Colonic mucosa (tissue), 4 donors: ENCODE measurements at regions not wholly inside any gene's neighbourhood (a gene's known extent, or its start where the extent isn't known, plus 50 kb on each side); places are given as distances from the start of the nearest gene placed in this dataset.
"Not testable (repeated sequence)": the region's sequence is repeated elsewhere in the genome, so short reads cannot be mapped to it uniquely, and the experiment has no call there.

ENCODE experiments used
- DNase-seq: peaks from one replicate; pipeline ENCODE4 v3.0.0-alpha.2; 2020
- H3K27ac ChIP-seq: fragments of 200-600 bp; one replicate; pipeline ENCODE4 v1.8.0; 2021
- H3K27me3 ChIP-seq: fragments of 200-600 bp; one replicate; pipeline ENCODE4 v1.8.0; 2021
- H3K36me3 ChIP-seq: fragments of 200-600 bp; one replicate; pipeline ENCODE4 v1.8.0; 2021
- H3K4me1 ChIP-seq: fragments of 200-600 bp; one replicate; pipeline ENCODE4 v1.8.0; 2021; ENCODE audit warnings: mild to moderate bottlenecking
- H3K4me3 ChIP-seq: fragments of 200-600 bp; one replicate; pipeline ENCODE4 v1.8.0; 2021
- H3K9ac ChIP-seq, 2 donors: one replicate each; pipeline ENCODE4 v1.7.0; 2013; ENCODE audit warnings: control low read depth in 2 of 2, low read depth in 2 of 2, low read length in 2 of 2
- H3K9me3 ChIP-seq: fragments of 200-600 bp; one replicate; pipeline ENCODE4 v1.8.0; 2021
- CTCF ChIP-seq: fragments of 200-600 bp; IDR thresholded peaks from one replicate; pipeline ENCODE4 v1.8.0; 2022; ENCODE audit warnings: antibody characterized with exemption, mild to moderate bottlenecking
- intact Hi-C: fragments of 100-400 bp; cut with DNase I; formaldehyde crosslinking; loops from one replicate; pipeline ENCODE4 v1.14.1; 2022
- donor health status: healthy.
- donor health status: DM: no; HTN: no; CAD: no.
- donor health status: DM: no; HTN: no; CAD: no.

- H3K9ac ChIP-seq, H3K27ac ChIP-seq, H3K4me3 ChIP-seq, intact Hi-C loops, H3K9me3 ChIP-seq, DNase-seq, H3K4me1 ChIP-seq, H3K36me3 ChIP-seq, H3K27me3 ChIP-seq: not testable (repeated sequence)
These were observed 81.0 kb upstream of the ATP12A start for GRCh38 chr13:24599019-24599791.

GRCh38 chr13:24605923-24606372 is 74.3 kb upstream of the ATP12A start:
- Histone ChIP-seq H3K27ac (no peak overlapping the region), H3K4me3 (no peak overlapping the region), H3K36me3 (no peaks in the 10 kb centered on the region), H3K4me1 (no peaks in the 10 kb centered on the region), H3K9me3 (no peaks in the 10 kb centered on the region), H3K9ac (no peak overlapping the region), H3K27me3 (no peaks in the 10 kb centered on the region)
- TF ChIP-seq CTCF, result no peak
- DNase-seq, result no peak
- intact Hi-C loops, result no loop called here

- H3K27me3 ChIP-seq, result no peaks in the 10 kb centered on the region
- intact Hi-C loops, result no loop called here
- no peaks in the 10 kb centered on the region for H3K4me1 ChIP-seq
- no peak for TF ChIP-seq CTCF
- no peak overlapping the region for H3K4me3 ChIP-seq
- H3K9ac ChIP-seq, result no peak overlapping the region
- no peak overlapping the region for H3K27ac ChIP-seq
- DNase-seq, result no peak
- H3K36me3 ChIP-seq, result no peaks in the 10 kb centered on the region
- no peaks in the 10 kb centered on the region for H3K9me3 ChIP-seq
These were observed 73.6 kb upstream of the ATP12A start for GRCh38 chr13:24606486-24607170.

GRCh38 chr13:24610956-24611355 is 69.3 kb upstream of the ATP12A start:
- no peaks in the 10 kb centered on the region for H3K27me3 ChIP-seq
- no peak overlapping the region for H3K9ac ChIP-seq
- no peaks in the 10 kb centered on the region for H3K36me3 ChIP-seq
- no peak for TF ChIP-seq CTCF
- no peaks in the 10 kb centered on the region for H3K9me3 ChIP-seq
- H3K4me1 ChIP-seq, result no peaks in the 10 kb centered on the region
- DNase-seq, result no peak
- intact Hi-C loops, result no loop called here
- no peak overlapping the region for H3K4me3 ChIP-seq
- H3K27ac ChIP-seq, result no peak overlapping the region

- no peak for DNase-seq
These were observed 67.5 kb upstream of the ATP12A start for GRCh38 chr13:24612726-24613125.

More at GRCh38 chr13:24612726-24613125, 67.5 kb upstream of the ATP12A start:
- intact Hi-C loops, result no loop called here
- Histone ChIP-seq H3K4me3 (no peak overlapping the region), H3K4me1 (no peaks in the 10 kb centered on the region), H3K27me3 (no peaks in the 10 kb centered on the region), H3K27ac (no peak overlapping the region), H3K9ac (no peak overlapping the region), H3K9me3 (no peaks in the 10 kb centered on the region), H3K36me3 (no peaks in the 10 kb centered on the region)
- no peak for TF ChIP-seq CTCF
